ENCODE measurements at regions not wholly inside any gene's neighbourhood (a gene's known extent, or its start where the extent isn't known, plus 50 kb on each side); places are given as distances from the start of the nearest gene placed in this dataset.

GRCh38 chr1:69328186-69328585, 239.5 kb upstream of the LRRC7 start:
- H3K36me3 Mint-ChIP-seq, result peaks cover 12% of the 10 kb centered on the region
- H3K4me3 Mint-ChIP-seq, result no peak overlapping the region
- POLR2A ChIA-PET, result no interaction called here

GRCh38 chr1:69363236-69363635, 204.5 kb upstream of the LRRC7 start:
- DNase-seq (ENCODE audit: low spot score) (no peak), ATAC-seq (no peak)
- H3K9me3 Mint-ChIP-seq, result peaks cover 12% of the 10 kb centered on the region
- no peaks in the 10 kb centered on the region for H3K4me1 Mint-ChIP-seq
- POLR2A ChIA-PET, result no interaction called here
- no peak overlapping the region for H3K4me3 Mint-ChIP-seq
- CTCF ChIA-PET, result no interaction called here
- H3K27ac Mint-ChIP-seq, result no peak overlapping the region
- 0 out of 2 replicates have a peak, but pooled peaks cover 4% of the 10 kb centered on the region for H3K36me3 Mint-ChIP-seq
- no peaks in the 10 kb centered on the region for H3K27me3 Mint-ChIP-seq (ENCODE audit: low read depth)
- TF ChIP-seq GRHL2 (CRISPR knock-in tag; IDR thresholded peaks at IDR 0.05; ENCODE audit: insufficient replicate concordance, severe bottlenecking) (no peak), JAZF1 (CRISPR knock-in tag; IDR thresholded peaks at IDR 0.05) (no peak), ZBTB43 (CRISPR knock-in tag; IDR thresholded peaks at IDR 0.05) (no peak), CREM (CRISPR knock-in tag; IDR thresholded peaks at IDR 0.05) (no peak), SOX15 (CRISPR knock-in tag; IDR thresholded peaks at IDR 0.05) (no peak), ETV6 (CRISPR knock-in tag; IDR thresholded peaks at IDR 0.05) (no peak), ZSCAN18 (CRISPR knock-in tag; IDR thresholded peaks at IDR 0.05) (no peak), CBFB (CRISPR knock-in tag; IDR thresholded peaks at IDR 0.05; ENCODE audit: low read depth) (no peak)

More at GRCh38 chr1:69328186-69328585, 239.5 kb upstream of the LRRC7 start:
- TF ChIP-seq ESRRA (CRISPR knock-in tag; IDR thresholded peaks at IDR 0.05; ENCODE audit: borderline replicate concordance), result no peak
- TF ChIP-seq OVOL2 (CRISPR knock-in tag; IDR thresholded peaks at IDR 0.05; ENCODE audit: borderline replicate concordance), result no peak
- no peak for TF ChIP-seq JAZF1 (CRISPR knock-in tag; IDR thresholded peaks at IDR 0.05)
- no peak for TF ChIP-seq AFF4 (CRISPR knock-in tag; IDR thresholded peaks at IDR 0.05; ENCODE audit: borderline replicate concordance)
- no peak for TF ChIP-seq NFATC4 (CRISPR knock-in tag; IDR thresholded peaks at IDR 0.05)
- TF ChIP-seq ETV6 (CRISPR knock-in tag; IDR thresholded peaks at IDR 0.05), result no peak
- no peak for TF ChIP-seq STAT6 (CRISPR knock-in tag; conservative IDR thresholded peaks at IDR 0.05; ENCODE audit: low read depth)
- TF ChIP-seq TCF7 (CRISPR knock-in tag; IDR thresholded peaks at IDR 0.05; ENCODE audit: low read depth), result no peak
- no peak for TF ChIP-seq ZNF263 (CRISPR knock-in tag; IDR thresholded peaks at IDR 0.05; ENCODE audit: low read depth)
- no peak for TF ChIP-seq E2F4 (CRISPR knock-in tag; IDR thresholded peaks at IDR 0.05; ENCODE audit: borderline replicate concordance, low read depth)
- TF ChIP-seq CREM (CRISPR knock-in tag; IDR thresholded peaks at IDR 0.05), result no peak
- no peak for TF ChIP-seq ZNF232 (CRISPR knock-in tag; IDR thresholded peaks at IDR 0.05)
- TF ChIP-seq SMAD4 (CRISPR knock-in tag; IDR thresholded peaks at IDR 0.05), result no peak
- no peak for TF ChIP-seq MLX (CRISPR knock-in tag; IDR thresholded peaks at IDR 0.05)
- DNase-seq (ENCODE audit: low spot score), result no peak
- Mint-ChIP-seq H3K27me3 (ENCODE audit: low read depth) (no peaks in the 10 kb centered on the region), H3K27ac (no peak overlapping the region), H3K9me3 (peaks cover 21% of the 10 kb centered on the region), H3K4me1 (peaks cover 12% of the 10 kb centered on the region)
- CTCF ChIA-PET, result no interaction called here
- no peak for ATAC-seq

Measured in WTC11 (cell line).